ENCODE measurements at regions not wholly inside any gene's neighbourhood (a gene's known extent, or its start where the extent isn't known, plus 50 kb on each side); places are given as distances from the start of the nearest gene placed in this dataset.

DNA sequence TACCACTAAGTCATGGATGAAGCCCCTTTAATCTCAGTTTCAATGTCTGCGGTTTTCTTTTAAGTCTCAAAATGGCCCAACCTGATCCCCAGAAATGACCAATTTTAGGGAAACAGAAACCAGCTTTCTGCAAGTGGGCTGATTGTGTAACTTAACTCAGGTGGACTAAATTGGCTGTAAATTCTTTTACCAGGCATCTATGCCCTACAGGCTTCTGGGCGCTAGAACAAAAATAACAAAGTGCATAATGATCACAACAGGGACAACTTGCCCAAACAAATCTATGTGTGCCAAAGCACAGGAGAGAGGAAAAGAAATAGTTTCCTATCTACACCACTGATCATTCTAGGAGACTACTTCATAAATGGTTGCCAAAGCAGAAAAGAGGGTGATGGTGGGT lies 112.3 kb upstream of the SETBP1 start:
- TF ChIP-seq ZFP30 (CRISPR knock-in tag; IDR thresholded peaks at IDR 0.05) (no peak), RARB (CRISPR knock-in tag; IDR thresholded peaks at IDR 0.05) (no peak), PPARA (CRISPR knock-in tag; IDR thresholded peaks at IDR 0.05; ENCODE audit: borderline replicate concordance) (no peak), CSDC2 (CRISPR knock-in tag; IDR thresholded peaks at IDR 0.05) (no peak), ESRRG (CRISPR knock-in tag; IDR thresholded peaks at IDR 0.05) (no peak), CREB5 (CRISPR knock-in tag; IDR thresholded peaks at IDR 0.05; ENCODE audit: low read depth) (no peak)
- TF ChIP-seq, protein P1, sequence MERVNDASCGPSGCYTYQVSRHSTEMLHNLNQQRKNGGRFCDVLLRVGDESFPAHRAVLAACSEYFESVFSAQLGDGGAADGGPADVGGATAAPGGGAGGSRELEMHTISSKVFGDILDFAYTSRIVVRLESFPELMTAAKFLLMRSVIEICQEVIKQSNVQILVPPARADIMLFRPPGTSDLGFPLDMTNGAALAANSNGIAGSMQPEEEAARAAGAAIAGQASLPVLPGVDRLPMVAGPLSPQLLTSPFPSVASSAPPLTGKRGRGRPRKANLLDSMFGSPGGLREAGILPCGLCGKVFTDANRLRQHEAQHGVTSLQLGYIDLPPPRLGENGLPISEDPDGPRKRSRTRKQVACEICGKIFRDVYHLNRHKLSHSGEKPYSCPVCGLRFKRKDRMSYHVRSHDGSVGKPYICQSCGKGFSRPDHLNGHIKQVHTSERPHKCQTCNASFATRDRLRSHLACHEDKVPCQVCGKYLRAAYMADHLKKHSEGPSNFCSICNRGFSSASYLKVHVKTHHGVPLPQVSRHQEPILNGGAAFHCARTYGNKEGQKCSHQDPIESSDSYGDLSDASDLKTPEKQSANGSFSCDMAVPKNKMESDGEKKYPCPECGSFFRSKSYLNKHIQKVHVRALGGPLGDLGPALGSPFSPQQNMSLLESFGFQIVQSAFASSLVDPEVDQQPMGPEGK (CRISPR knock-in tag; IDR thresholded peaks at IDR 0.05; ENCODE audit: borderline replicate concordance): no peak

Data from SK-N-SH treated with all-trans-retinoic acid at 6 μM for 48 hours (cell line).